Nephron (organoid): ENCODE measurements at regions not wholly inside any gene's neighbourhood (a gene's known extent, or its start where the extent isn't known, plus 50 kb on each side); places are given as distances from the start of the nearest gene placed in this dataset.
A peak's percentile ranks its signal among the peaks of the same experiment; 100 is the strongest.

Experiments used
- H3K27ac Mint-ChIP-seq, 3 experiments: 2 replicates each; pipeline ENCODE4 v1.8.0; 2020; ENCODE audit warnings: mixed read lengths in 3 of 3, mild to moderate bottlenecking in 2 of 3, moderate library complexity in 1 of 3
- H3K27me3 Mint-ChIP-seq: 2 replicates; pipeline ENCODE4 v1.8.0; 2021; ENCODE audit warnings: low read depth, mild to moderate bottlenecking, moderate library complexity, mixed read lengths
- H3K36me3 Mint-ChIP-seq: 2 replicates; pipeline ENCODE4 v1.8.0; 2020; ENCODE audit warnings: low read depth, mixed read lengths
- H3K4me1 Mint-ChIP-seq: 2 replicates; pipeline ENCODE4 v1.8.0; 2020; ENCODE audit warnings: mixed read lengths
- H3K4me3 Mint-ChIP-seq, 3 experiments: 2 replicates each; pipeline ENCODE4 v1.8.0; 2020; ENCODE audit warnings: mild to moderate bottlenecking in 3 of 3, mixed read lengths in 3 of 3, moderate library complexity in 2 of 3
- H3K9me3 Mint-ChIP-seq: 2 replicates; pipeline ENCODE4 v1.8.0; 2020; ENCODE audit warnings: mixed read lengths
- CTCF ChIP-seq, 3 experiments: fragments of 200-600 bp; sonication (generic); IDR thresholded peaks; one replicate each; pipeline ENCODE4 v1.5.0; 2021; ENCODE audit warnings: antibody characterized with exemption in 3 of 3; ENCODE audit not compliant: unreplicated experiment in 3 of 3

- Mint-ChIP-seq H3K27ac (peak overlapping the region in 2 of 3 experiments; percentile 22 to 68), H3K4me3 (no peak overlapping the region), H3K4me1 (peaks cover 13% of the 10 kb centered on the region), H3K36me3 (no peaks in the 10 kb centered on the region), H3K27me3 (peaks cover 3% of the 10 kb centered on the region), H3K9me3 (no peaks in the 10 kb centered on the region)
- no peak for TF ChIP-seq CTCF (IDR thresholded peaks at IDR 0.05; ENCODE audit: unreplicated experiment in 3 of 3)
Observed at GRCh38 chr18:11383381-11383780, 226.0 kb upstream of the SLC35G4 start.

GRCh38 chr18:11380968-11381367 is 228.4 kb upstream of the SLC35G4 start:
- Mint-ChIP-seq H3K9me3 (no peaks in the 10 kb centered on the region), H3K27ac (peak overlapping the region in 1 of 3 experiments; percentile 36), H3K4me1 (peaks cover 16% of the 10 kb centered on the region), H3K4me3 (no peak overlapping the region), H3K27me3 (peaks cover 7% of the 10 kb centered on the region), H3K36me3 (no peaks in the 10 kb centered on the region)
- TF ChIP-seq CTCF (IDR thresholded peaks at IDR 0.05; ENCODE audit: unreplicated experiment in 3 of 3): no peak

GRCh38 chr18:11379660-11380059 is 229.7 kb upstream of the SLC35G4 start:
- no peak for TF ChIP-seq CTCF (IDR thresholded peaks at IDR 0.05; ENCODE audit: unreplicated experiment in 3 of 3)

GRCh38 chr18:11377766-11378540 is 228.6 kb upstream of the PIEZO2 start:
- H3K27me3 Mint-ChIP-seq: peaks cover 11% of the 10 kb centered on the region
- TF ChIP-seq CTCF (IDR thresholded peaks at IDR 0.05; ENCODE audit: unreplicated experiment in 3 of 3): no peak
- no peaks in the 10 kb centered on the region for H3K9me3 Mint-ChIP-seq
- H3K27ac Mint-ChIP-seq: no peak overlapping the region
- no peak overlapping the region for H3K4me3 Mint-ChIP-seq
- no peaks in the 10 kb centered on the region for H3K36me3 Mint-ChIP-seq
- H3K4me1 Mint-ChIP-seq: peaks cover 17% of the 10 kb centered on the region

More at GRCh38 chr18:11379660-11380059, 229.7 kb upstream of the SLC35G4 start:
- no peak overlapping the region for H3K4me3 Mint-ChIP-seq
- peak overlapping the region in 1 of 3 experiments; percentile 59 for H3K27ac Mint-ChIP-seq
- H3K36me3 Mint-ChIP-seq: no peaks in the 10 kb centered on the region
- H3K27me3 Mint-ChIP-seq: peaks cover 7% of the 10 kb centered on the region
- no peaks in the 10 kb centered on the region for H3K9me3 Mint-ChIP-seq
- peaks cover 18% of the 10 kb centered on the region for H3K4me1 Mint-ChIP-seq

- H3K4me1 Mint-ChIP-seq: peaks cover 10% of the 10 kb centered on the region
- no peak overlapping the region for H3K4me3 Mint-ChIP-seq
- no peak for TF ChIP-seq CTCF (IDR thresholded peaks at IDR 0.05; ENCODE audit: unreplicated experiment in 3 of 3)
- peaks cover 12% of the 10 kb centered on the region for H3K27me3 Mint-ChIP-seq
- H3K9me3 Mint-ChIP-seq: peaks cover 4% of the 10 kb centered on the region
- H3K36me3 Mint-ChIP-seq: no peaks in the 10 kb centered on the region
- H3K27ac Mint-ChIP-seq: no peak overlapping the region
Observed at GRCh38 chr18:11372163-11372562, 222.8 kb upstream of the PIEZO2 start.

- peaks cover 9% of the 10 kb centered on the region for H3K27me3 Mint-ChIP-seq
- H3K9me3 Mint-ChIP-seq: peaks cover 4% of the 10 kb centered on the region
- no peaks in the 10 kb centered on the region for H3K36me3 Mint-ChIP-seq
- H3K4me1 Mint-ChIP-seq: peaks cover 17% of the 10 kb centered on the region
- no peak overlapping the region for H3K4me3 Mint-ChIP-seq
- no peak overlapping the region for H3K27ac Mint-ChIP-seq
- TF ChIP-seq CTCF (IDR thresholded peaks at IDR 0.05; ENCODE audit: unreplicated experiment in 3 of 3): no peak
Observed at GRCh38 chr18:11369556-11369955, 220.2 kb upstream of the PIEZO2 start.
